IPS-20b (cell line): ENCODE measurements at regions not wholly inside any gene's neighbourhood (a gene's known extent, or its start where the extent isn't known, plus 50 kb on each side); places are given as distances from the start of the nearest gene placed in this dataset.

Experiments used
- H3K27ac ChIP-seq: one replicate; pipeline ENCODE4 v1.5.1; 2013; ENCODE audit warnings: low read length
- H3K27me3 ChIP-seq: 2 replicates; pipeline ENCODE4 v1.6.1; 2013; ENCODE audit warnings: mild to moderate bottlenecking, low read length, inconsistent platforms; ENCODE audit not compliant: insufficient read depth
- H3K36me3 ChIP-seq: 2 replicates; pipeline ENCODE4 v1.6.1; 2013; ENCODE audit warnings: low read depth, mild to moderate bottlenecking, inconsistent platforms, low read length, moderate library complexity; ENCODE audit not compliant: insufficient read depth
- H3K4me1 ChIP-seq: 2 replicates; pipeline ENCODE4 v1.6.1; 2013; ENCODE audit warnings: mild to moderate bottlenecking, control low read depth, inconsistent platforms, low read length, moderate library complexity; ENCODE audit not compliant: insufficient read depth
- H3K4me3 ChIP-seq: 2 replicates; pipeline ENCODE4 v1.5.1; 2013; ENCODE audit warnings: mild to moderate bottlenecking, low read length, inconsistent platforms
- H3K9ac ChIP-seq: 2 replicates; pipeline ENCODE4 v1.6.1; 2013; ENCODE audit warnings: low read depth, mild to moderate bottlenecking, inconsistent platforms, low read length, moderate library complexity
- H3K9me3 ChIP-seq: 2 replicates; pipeline ENCODE4 v1.6.1; 2013; ENCODE audit warnings: mild to moderate bottlenecking, low read depth, low read length, inconsistent platforms; ENCODE audit not compliant: insufficient read depth

- Histone ChIP-seq H3K27me3 (no peaks in the 10 kb centered on the region), H3K9ac (no peak overlapping the region), H3K9me3 (no peaks in the 10 kb centered on the region), H3K36me3 (no peaks in the 10 kb centered on the region), H3K4me3 (no peak overlapping the region), H3K4me1 (no peaks in the 10 kb centered on the region), H3K27ac (no peak overlapping the region)
Measured at GRCh38 chr21:26784974-26785373, 60.2 kb downstream of the ADAMTS1 start.

- no peak overlapping the region for H3K9ac ChIP-seq
- no peaks in the 10 kb centered on the region for H3K36me3 ChIP-seq
- no peaks in the 10 kb centered on the region for H3K4me1 ChIP-seq
- no peak overlapping the region for H3K4me3 ChIP-seq
- no peak overlapping the region for H3K27ac ChIP-seq
- H3K27me3 ChIP-seq = no peaks in the 10 kb centered on the region
- H3K9me3 ChIP-seq = no peaks in the 10 kb centered on the region
Measured at GRCh38 chr21:26783466-26784195, 61.6 kb downstream of the ADAMTS1 start.

- H3K9me3 ChIP-seq = no peaks in the 10 kb centered on the region
- H3K27me3 ChIP-seq = no peaks in the 10 kb centered on the region
- H3K4me1 ChIP-seq = no peaks in the 10 kb centered on the region
- no peaks in the 10 kb centered on the region for H3K36me3 ChIP-seq
- H3K4me3 ChIP-seq = no peak overlapping the region
- H3K9ac ChIP-seq = no peak overlapping the region
- no peak overlapping the region for H3K27ac ChIP-seq
Measured at GRCh38 chr21:26782747-26783146, 62.5 kb downstream of the ADAMTS1 start.

GRCh38 chr21:26782331-26782730, 62.9 kb downstream of the ADAMTS1 start:
- H3K9me3 ChIP-seq = no peaks in the 10 kb centered on the region
- H3K27me3 ChIP-seq = no peaks in the 10 kb centered on the region
- no peaks in the 10 kb centered on the region for H3K36me3 ChIP-seq
- H3K27ac ChIP-seq = no peak overlapping the region
- H3K9ac ChIP-seq = no peak overlapping the region
- H3K4me1 ChIP-seq = no peaks in the 10 kb centered on the region
- H3K4me3 ChIP-seq = no peak overlapping the region

GRCh38 chr21:26781331-26781730, 63.9 kb downstream of the ADAMTS1 start:
- Histone ChIP-seq H3K9me3 (no peaks in the 10 kb centered on the region), H3K27me3 (no peaks in the 10 kb centered on the region), H3K4me1 (no peaks in the 10 kb centered on the region), H3K27ac (no peak overlapping the region), H3K36me3 (no peaks in the 10 kb centered on the region), H3K4me3 (no peak overlapping the region), H3K9ac (no peak overlapping the region)

GRCh38 chr21:26777166-26777565, 68.0 kb downstream of the ADAMTS1 start:
- no peak overlapping the region for H3K4me3 ChIP-seq
- H3K9me3 ChIP-seq = no peaks in the 10 kb centered on the region
- H3K9ac ChIP-seq = no peak overlapping the region
- no peaks in the 10 kb centered on the region for H3K36me3 ChIP-seq
- H3K27ac ChIP-seq = no peak overlapping the region
- H3K27me3 ChIP-seq = no peaks in the 10 kb centered on the region
- no peaks in the 10 kb centered on the region; the same call in 1 of the 2 replicates for H3K4me1 ChIP-seq

- no peak overlapping the region for H3K4me3 ChIP-seq
- no peaks in the 10 kb centered on the region; the same call in 1 of the 2 replicates for H3K4me1 ChIP-seq
- no peak overlapping the region for H3K27ac ChIP-seq
- no peaks in the 10 kb centered on the region for H3K36me3 ChIP-seq
- H3K9me3 ChIP-seq = no peaks in the 10 kb centered on the region
- no peak overlapping the region for H3K9ac ChIP-seq
- no peaks in the 10 kb centered on the region for H3K27me3 ChIP-seq
Measured at GRCh38 chr21:26776310-26777021, 68.7 kb downstream of the ADAMTS1 start.

GRCh38 chr21:26773058-26773457, 72.2 kb downstream of the ADAMTS1 start:
- Histone ChIP-seq H3K27me3 (no peaks in the 10 kb centered on the region), H3K27ac (no peak overlapping the region), H3K4me1 (no peaks in the 10 kb centered on the region; the same call in 1 of the 2 replicates), H3K4me3 (no peak overlapping the region), H3K9me3 (no peaks in the 10 kb centered on the region), H3K36me3 (no peaks in the 10 kb centered on the region), H3K9ac (no peak overlapping the region)

GRCh38 chr21:26769613-26770188, 75.5 kb downstream of the ADAMTS1 start:
- Histone ChIP-seq H3K36me3 (no peaks in the 10 kb centered on the region), H3K4me3 (no peak overlapping the region), H3K9me3 (no peaks in the 10 kb centered on the region), H3K27ac (no peak overlapping the region), H3K27me3 (no peaks in the 10 kb centered on the region), H3K9ac (no peak overlapping the region), H3K4me1 (no peaks in the 10 kb centered on the region; the same call in 1 of the 2 replicates)

GRCh38 chr21:26766826-26767325, 78.3 kb downstream of the ADAMTS1 start:
- no peak overlapping the region for H3K4me3 ChIP-seq
- H3K4me1 ChIP-seq = no peaks in the 10 kb centered on the region
- H3K9me3 ChIP-seq = no peaks in the 10 kb centered on the region
- no peak overlapping the region for H3K9ac ChIP-seq
- H3K36me3 ChIP-seq = no peaks in the 10 kb centered on the region
- no peak overlapping the region for H3K27ac ChIP-seq
- H3K27me3 ChIP-seq = no peaks in the 10 kb centered on the region

- no peak overlapping the region for H3K27ac ChIP-seq
- H3K36me3 ChIP-seq = no peaks in the 10 kb centered on the region
- no peak overlapping the region for H3K9ac ChIP-seq
- H3K4me3 ChIP-seq = no peak overlapping the region
- no peaks in the 10 kb centered on the region for H3K4me1 ChIP-seq
- no peaks in the 10 kb centered on the region for H3K27me3 ChIP-seq
- H3K9me3 ChIP-seq = no peaks in the 10 kb centered on the region
Measured at GRCh38 chr21:26761174-26761915, 83.9 kb downstream of the ADAMTS1 start.
